ENCODE measurements at regions not wholly inside any gene's neighbourhood (a gene's known extent, or its start where the extent isn't known, plus 50 kb on each side); places are given as distances from the start of the nearest gene placed in this dataset.

DNA sequence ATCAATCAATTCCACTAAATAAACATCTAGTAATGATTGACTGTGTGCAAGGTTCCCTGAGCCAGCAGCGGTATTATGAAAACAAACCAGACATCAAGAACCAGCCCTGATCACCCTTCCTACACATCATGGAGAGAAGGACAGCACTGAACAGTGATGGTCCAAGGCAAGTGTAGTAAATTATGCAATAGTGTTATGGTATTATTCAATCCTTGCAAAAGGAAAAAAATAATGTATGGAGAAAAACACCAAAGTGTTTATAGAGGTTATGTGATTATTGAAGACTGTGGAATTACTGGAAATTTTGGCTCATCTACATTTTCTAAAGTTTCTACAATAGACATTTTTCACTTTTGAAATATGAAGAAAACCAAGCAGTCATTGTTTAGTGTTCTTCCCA lies 105.3 kb downstream of the RCN1 start:
- Histone ChIP-seq H3K4me1 (ENCODE audit: low read length) (no peaks in the 10 kb centered on the region), H3K9me2 (replicated peaks; ENCODE audit: insufficient read depth, low read length) (no peaks in the 10 kb centered on the region), H2AFZ (ENCODE audit: low read length) (no peak overlapping the region), H3K9ac (ENCODE audit: low read length) (no peak overlapping the region), H3K4me2 (ENCODE audit: low read depth, low read length) (no peak overlapping the region), H3K4me3 (ENCODE audit: low read length) (no peak overlapping the region), H3K36me3 (replicated peaks; ENCODE audit: insufficient read depth, low read length) (no peaks in the 10 kb centered on the region), H3K27ac (ENCODE audit: low read length) (no peak overlapping the region), H3K79me2 (ENCODE audit: low read length) (no peaks in the 10 kb centered on the region), H4K20me1 (ENCODE audit: insufficient read depth, low read length) (no peaks in the 10 kb centered on the region), H3K9me3 (replicated peaks; ENCODE audit: insufficient read depth, low read length) (no peaks in the 10 kb centered on the region), H3K27me3 (replicated peaks; ENCODE audit: insufficient read depth, low read length) (no peaks in the 10 kb centered on the region), H3F3A (ENCODE audit: insufficient read depth, low read length) (no peaks in the 10 kb centered on the region)
- TF ChIP-seq, protein P1, sequence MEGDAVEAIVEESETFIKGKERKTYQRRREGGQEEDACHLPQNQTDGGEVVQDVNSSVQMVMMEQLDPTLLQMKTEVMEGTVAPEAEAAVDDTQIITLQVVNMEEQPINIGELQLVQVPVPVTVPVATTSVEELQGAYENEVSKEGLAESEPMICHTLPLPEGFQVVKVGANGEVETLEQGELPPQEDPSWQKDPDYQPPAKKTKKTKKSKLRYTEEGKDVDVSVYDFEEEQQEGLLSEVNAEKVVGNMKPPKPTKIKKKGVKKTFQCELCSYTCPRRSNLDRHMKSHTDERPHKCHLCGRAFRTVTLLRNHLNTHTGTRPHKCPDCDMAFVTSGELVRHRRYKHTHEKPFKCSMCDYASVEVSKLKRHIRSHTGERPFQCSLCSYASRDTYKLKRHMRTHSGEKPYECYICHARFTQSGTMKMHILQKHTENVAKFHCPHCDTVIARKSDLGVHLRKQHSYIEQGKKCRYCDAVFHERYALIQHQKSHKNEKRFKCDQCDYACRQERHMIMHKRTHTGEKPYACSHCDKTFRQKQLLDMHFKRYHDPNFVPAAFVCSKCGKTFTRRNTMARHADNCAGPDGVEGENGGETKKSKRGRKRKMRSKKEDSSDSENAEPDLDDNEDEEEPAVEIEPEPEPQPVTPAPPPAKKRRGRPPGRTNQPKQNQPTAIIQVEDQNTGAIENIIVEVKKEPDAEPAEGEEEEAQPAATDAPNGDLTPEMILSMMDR (IDR thresholded peaks at IDR 0.05; ENCODE audit: low read length), result no peak
- TF ChIP-seq EZH2phosphoT487 (IDR thresholded peaks at IDR 0.05; ENCODE audit: low read length) (no peak), EZH2 (optimal IDR thresholded peaks at IDR 0.05; ENCODE audit: low read depth, low read length) (no peak)
- no peak for DNase-seq

DNA sequence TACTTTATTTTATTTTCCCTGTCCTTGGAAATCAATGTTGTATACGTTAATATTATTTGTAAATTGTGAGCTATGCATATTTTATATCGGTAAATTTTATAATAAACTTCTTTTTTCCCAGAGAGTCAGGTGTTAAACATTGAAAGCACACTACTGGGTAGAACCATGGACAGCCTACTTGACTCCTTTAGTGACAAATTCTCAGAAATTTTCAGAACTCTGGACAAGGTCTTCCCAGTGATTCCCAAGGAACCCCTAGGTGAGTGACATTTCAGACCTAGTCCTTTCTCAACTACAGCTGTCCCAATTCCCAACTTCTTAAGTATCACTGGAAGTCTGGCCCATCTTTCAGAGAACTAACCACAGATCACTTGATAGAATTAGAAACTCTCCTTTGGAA lies 107.2 kb downstream of the RCN1 start:
- H3K9ac ChIP-seq (ENCODE audit: low read length), result no peak overlapping the region
- no peak for TF ChIP-seq EZH2phosphoT487 (IDR thresholded peaks at IDR 0.05; ENCODE audit: low read length)
- TF ChIP-seq, protein P1 (IDR thresholded peaks at IDR 0.05; ENCODE audit: low read length), result no peak
- no peak for TF ChIP-seq EZH2 (optimal IDR thresholded peaks at IDR 0.05; ENCODE audit: low read depth, low read length)
- H3K9me2 ChIP-seq (replicated peaks; ENCODE audit: insufficient read depth, low read length), result no peaks in the 10 kb centered on the region

DNA sequence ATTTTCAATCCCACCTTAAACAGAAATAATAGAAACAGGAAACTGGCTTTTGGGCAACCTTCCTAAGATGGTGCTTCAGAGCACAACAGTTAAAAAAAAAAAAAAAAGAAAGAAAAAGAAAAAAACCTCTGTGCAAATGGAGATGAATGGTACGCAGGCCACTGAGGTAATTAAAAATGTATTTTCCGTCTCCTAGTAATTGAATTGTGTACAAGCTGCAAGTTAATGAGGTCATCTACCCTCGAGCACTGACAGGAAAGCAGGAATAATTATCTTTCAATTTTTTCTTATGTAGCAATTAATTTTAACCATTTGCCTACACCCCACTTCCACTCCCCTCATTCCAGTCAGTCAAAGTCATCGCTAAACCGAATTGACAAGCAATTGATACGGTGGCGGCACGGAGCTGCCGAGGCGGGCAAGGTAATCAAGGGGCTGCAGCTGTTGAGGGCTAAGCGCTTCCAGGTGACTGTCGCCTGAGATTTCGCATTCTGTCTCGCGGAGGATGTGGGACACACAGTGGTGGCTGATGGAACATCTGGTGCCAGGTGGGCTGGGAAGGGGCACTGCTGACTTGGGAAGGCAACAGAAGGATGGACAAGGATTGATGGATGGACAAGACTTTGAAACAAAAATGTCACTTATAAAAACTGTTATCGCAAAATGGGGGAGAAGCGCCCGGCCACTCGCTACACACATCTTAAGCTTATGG lies 109.4 kb downstream of the RCN1 start:
- Histone ChIP-seq H3K79me2 (ENCODE audit: low read length) (no peaks in the 10 kb centered on the region), H2AFZ (ENCODE audit: low read length) (no peak overlapping the region), H3K4me2 (ENCODE audit: low read depth, low read length) (no peak overlapping the region), H3K4me3 (ENCODE audit: low read length) (no peak overlapping the region), H4K20me1 (ENCODE audit: insufficient read depth, low read length) (no peaks in the 10 kb centered on the region), H3K9ac (ENCODE audit: low read length) (no peak overlapping the region), H3K27ac (ENCODE audit: low read length) (no peak overlapping the region), H3F3A (ENCODE audit: insufficient read depth, low read length) (no peaks in the 10 kb centered on the region), H3K9me3 (replicated peaks; ENCODE audit: insufficient read depth, low read length) (no peaks in the 10 kb centered on the region), H3K36me3 (replicated peaks; ENCODE audit: insufficient read depth, low read length) (no peaks in the 10 kb centered on the region), H3K9me2 (replicated peaks; ENCODE audit: insufficient read depth, low read length) (no peaks in the 10 kb centered on the region), H3K4me1 (ENCODE audit: low read length) (no peaks in the 10 kb centered on the region), H3K27me3 (replicated peaks; ENCODE audit: insufficient read depth, low read length) (no peaks in the 10 kb centered on the region)
- DNase-seq, result no peak
- TF ChIP-seq, protein P1 (IDR thresholded peaks at IDR 0.05; ENCODE audit: low read length), result no peak
- TF ChIP-seq EZH2 (optimal IDR thresholded peaks at IDR 0.05; ENCODE audit: low read depth, low read length) (no peak), EZH2phosphoT487 (IDR thresholded peaks at IDR 0.05; ENCODE audit: low read length) (no peak)

More for the DNA sequence above, 107.2 kb downstream of the RCN1 start:
- Histone ChIP-seq H3K4me3 (ENCODE audit: low read length) (no peak overlapping the region), H2AFZ (ENCODE audit: low read length) (no peak overlapping the region), H3K4me1 (ENCODE audit: low read length) (no peaks in the 10 kb centered on the region), H3K27me3 (replicated peaks; ENCODE audit: insufficient read depth, low read length) (no peaks in the 10 kb centered on the region), H3K9me3 (replicated peaks; ENCODE audit: insufficient read depth, low read length) (no peaks in the 10 kb centered on the region), H3K27ac (ENCODE audit: low read length) (no peak overlapping the region), H3K36me3 (replicated peaks; ENCODE audit: insufficient read depth, low read length) (no peaks in the 10 kb centered on the region), H4K20me1 (ENCODE audit: insufficient read depth, low read length) (no peaks in the 10 kb centered on the region), H3K4me2 (ENCODE audit: low read depth, low read length) (no peak overlapping the region), H3K79me2 (ENCODE audit: low read length) (no peaks in the 10 kb centered on the region), H3F3A (ENCODE audit: insufficient read depth, low read length) (no peaks in the 10 kb centered on the region)
- DNase-seq, result no peak

Measured in MM.1S (cell line).